Activated CD8-positive, alpha-beta T cell treated with anti-CD3 and anti-CD28 coated beads for 36 hours (primary cell): ENCODE measurements at regions not wholly inside any gene's neighbourhood (a gene's known extent, or its start where the extent isn't known, plus 50 kb on each side); places are given as distances from the start of the nearest gene placed in this dataset.

Source experiments
- ATAC-seq: fragments of 200-7000 bp; cut with Tn5 transposase; one replicate; pipeline ENCODE4 v1.10.0; 2021; ENCODE audit warnings: mild to moderate bottlenecking, moderate library complexity
- CTCF ChIA-PET: fragments of 350-600 bp; sonication (Branson Sonifier 250); formaldehyde crosslinking; loops from one replicate; lab custom pipeline; 2021; ENCODE audit warnings: antibody characterized with exemption; lab: Charles Lee
- POLR2A ChIA-PET: fragments of 350-600 bp; sonication (Branson Sonifier 250); formaldehyde crosslinking; loops from one replicate; lab custom pipeline; 2021; ENCODE audit warnings: antibody characterized with exemption; lab: Charles Lee
- DNase-seq: peaks from one replicate; pipeline ENCODE4 v3.0.0-alpha.2; 2020
- H3K27ac Mint-ChIP-seq: one replicate; pipeline ENCODE4 v1.8.0; 2021; ENCODE audit warnings: mild to moderate bottlenecking, mixed read lengths
- H3K27me3 Mint-ChIP-seq: one replicate; pipeline ENCODE4 v1.8.0; 2021; ENCODE audit warnings: mixed read lengths
- H3K36me3 Mint-ChIP-seq: one replicate; pipeline ENCODE4 v1.8.0; 2021; ENCODE audit warnings: low read depth, mixed read lengths
- H3K4me1 Mint-ChIP-seq: one replicate; pipeline ENCODE4 v1.8.0; 2021; ENCODE audit warnings: low read depth, mixed read lengths
- H3K4me3 Mint-ChIP-seq: one replicate; pipeline ENCODE4 v1.8.0; 2021; ENCODE audit warnings: mild to moderate bottlenecking, moderate library complexity, mixed read lengths
- H3K9me3 Mint-ChIP-seq: one replicate; pipeline ENCODE4 v1.8.0; 2021; ENCODE audit warnings: mixed read lengths
- CTCF ChIP-seq: fragments of 200-600 bp; IDR thresholded peaks from one replicate; pipeline ENCODE4 v1.8.0; 2022; ENCODE audit warnings: antibody characterized with exemption, mild to moderate bottlenecking
- intact Hi-C: fragments of 100-400 bp; cut with micrococcal nuclease; formaldehyde crosslinking; loops from one replicate; pipeline ENCODE4 v1.10.0; 2022

GRCh38 chr20:7240490-7240889 is 473.0 kb downstream of the BMP2 start:
- TF ChIP-seq CTCF = no peak
- DNase-seq (no peak), ATAC-seq (no peak)
- no peak overlapping the region for H3K4me3 Mint-ChIP-seq
- no peaks in the 10 kb centered on the region for H3K36me3 Mint-ChIP-seq
- intact Hi-C loops = no loop called here
- POLR2A ChIA-PET = no interaction called here
- no peak overlapping the region for H3K27ac Mint-ChIP-seq
- CTCF ChIA-PET = no interaction called here
- no peaks in the 10 kb centered on the region for H3K9me3 Mint-ChIP-seq
- no peaks in the 10 kb centered on the region for H3K27me3 Mint-ChIP-seq
- no peaks in the 10 kb centered on the region for H3K4me1 Mint-ChIP-seq

GRCh38 chr20:7248281-7249201 is 481.1 kb downstream of the BMP2 start:
- intact Hi-C loops = no loop called here
- H3K4me1 Mint-ChIP-seq = no peaks in the 10 kb centered on the region

GRCh38 chr20:7250337-7250736 is 482.9 kb downstream of the BMP2 start:
- no peak for ATAC-seq
- CTCF ChIA-PET = no interaction called here
- intact Hi-C loops = no loop called here

More at GRCh38 chr20:7248281-7249201, 481.1 kb downstream of the BMP2 start:
- H3K4me3 Mint-ChIP-seq = no peak overlapping the region
- H3K36me3 Mint-ChIP-seq = no peaks in the 10 kb centered on the region
- no peak overlapping the region for H3K27ac Mint-ChIP-seq
- H3K9me3 Mint-ChIP-seq = peaks cover 6% of the 10 kb centered on the region
- DNase-seq (no peak), ATAC-seq (no peak)
- POLR2A ChIA-PET = no interaction called here
- no peaks in the 10 kb centered on the region for H3K27me3 Mint-ChIP-seq
- CTCF ChIA-PET = no interaction called here
- no peak for TF ChIP-seq CTCF

GRCh38 chr20:7257099-7257498 is 489.6 kb downstream of the BMP2 start:
- ATAC-seq = no peak

More at GRCh38 chr20:7250337-7250736, 482.9 kb downstream of the BMP2 start:
- H3K9me3 Mint-ChIP-seq = peaks cover 6% of the 10 kb centered on the region
- H3K36me3 Mint-ChIP-seq = no peaks in the 10 kb centered on the region
- no peak for DNase-seq
- TF ChIP-seq CTCF = no peak
- POLR2A ChIA-PET = no interaction called here
- H3K27me3 Mint-ChIP-seq = no peaks in the 10 kb centered on the region
- no peak overlapping the region for H3K4me3 Mint-ChIP-seq
- H3K4me1 Mint-ChIP-seq = no peaks in the 10 kb centered on the region
- no peak overlapping the region for H3K27ac Mint-ChIP-seq

More at GRCh38 chr20:7257099-7257498, 489.6 kb downstream of the BMP2 start:
- ChIA-PET CTCF (no interaction called here), POLR2A (no interaction called here)
- Mint-ChIP-seq H3K36me3 (no peaks in the 10 kb centered on the region), H3K27ac (no peak overlapping the region), H3K9me3 (peaks cover 8% of the 10 kb centered on the region), H3K4me1 (no peaks in the 10 kb centered on the region), H3K4me3 (no peak overlapping the region), H3K27me3 (no peaks in the 10 kb centered on the region)
- TF ChIP-seq CTCF = no peak
- no peak for DNase-seq
- intact Hi-C loops = no loop called here
